HG02610 (cell line): ENCODE measurements at regions not wholly inside any gene's neighbourhood (a gene's known extent, or its start where the extent isn't known, plus 50 kb on each side); places are given as distances from the start of the nearest gene placed in this dataset.

Experiments used
- ATAC-seq: cut with Tn5 transposase; IDR thresholded peaks from one replicate; pipeline ENCODE4 v1.9.1; 2021; ENCODE audit warnings: mild to moderate bottlenecking, moderate library complexity; ENCODE audit not compliant: unreplicated experiment

DNA sequence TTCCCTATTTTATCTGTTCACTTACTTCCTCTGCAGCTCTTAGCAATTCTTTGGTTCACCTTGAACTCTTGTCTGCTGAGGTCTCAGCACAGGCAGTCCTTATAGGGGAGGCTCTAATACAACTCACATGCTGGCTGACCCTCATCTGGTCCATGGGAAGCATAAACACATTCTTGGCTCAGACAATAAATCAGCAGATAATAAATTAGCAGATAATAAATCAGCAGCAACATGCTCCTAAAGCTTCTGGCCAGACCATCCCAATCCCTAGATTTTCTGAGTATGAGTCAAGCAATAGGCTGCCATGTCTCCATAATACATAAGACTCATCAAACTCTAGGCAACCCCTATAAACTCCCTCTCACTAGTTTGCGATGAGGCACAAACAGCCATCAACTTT is 208.6 kb upstream of the STEAP4 start:
- no peak for ATAC-seq

DNA sequence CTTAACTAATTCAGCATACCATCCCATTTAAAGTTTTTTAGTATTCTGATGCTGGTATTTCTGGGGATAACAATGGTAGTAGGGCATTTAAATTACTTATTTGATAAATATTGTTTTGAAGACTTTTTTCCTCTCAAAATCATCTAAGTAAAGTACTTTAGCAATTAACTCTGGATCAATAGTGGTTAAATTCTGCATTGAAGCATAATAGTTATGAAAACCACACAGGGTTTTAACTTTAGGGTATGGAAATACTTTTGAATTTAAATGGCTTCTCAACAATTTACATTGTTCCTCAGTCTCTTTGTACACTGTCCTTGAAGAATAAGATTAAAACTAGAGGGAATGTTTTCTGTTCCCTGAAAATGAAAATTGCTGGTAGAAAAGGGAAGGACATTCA is 202.6 kb upstream of the STEAP4 start:
- ATAC-seq = no peak

DNA sequence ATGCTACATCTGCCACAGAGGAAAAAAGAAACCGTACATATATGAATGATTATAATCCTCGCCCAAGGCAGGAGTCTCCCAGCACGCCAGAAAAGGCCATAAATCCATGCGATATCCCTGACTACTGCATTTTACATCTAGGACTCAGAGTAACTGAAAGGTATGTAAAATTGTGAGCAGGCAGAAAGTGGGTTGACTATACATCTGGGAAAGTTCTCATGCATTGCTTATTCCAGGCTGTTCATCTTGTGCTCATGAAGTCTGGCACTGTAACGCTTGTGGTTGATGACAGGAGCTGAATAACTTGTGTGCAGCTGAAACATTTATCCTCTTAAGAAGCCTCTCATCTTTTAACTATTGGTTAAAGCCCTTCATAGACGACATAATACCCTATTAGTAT is 193.4 kb upstream of the STEAP4 start:
- no peak for ATAC-seq

GRCh38 chr7:88495881-88496725 is 189.4 kb upstream of the STEAP4 start:
- no peak for ATAC-seq

GRCh38 chr7:88492153-88492552 is 185.5 kb upstream of the STEAP4 start:
- ATAC-seq = no peak

GRCh38 chr7:88490874-88491273 is 184.2 kb upstream of the STEAP4 start:
- no peak for ATAC-seq

DNA sequence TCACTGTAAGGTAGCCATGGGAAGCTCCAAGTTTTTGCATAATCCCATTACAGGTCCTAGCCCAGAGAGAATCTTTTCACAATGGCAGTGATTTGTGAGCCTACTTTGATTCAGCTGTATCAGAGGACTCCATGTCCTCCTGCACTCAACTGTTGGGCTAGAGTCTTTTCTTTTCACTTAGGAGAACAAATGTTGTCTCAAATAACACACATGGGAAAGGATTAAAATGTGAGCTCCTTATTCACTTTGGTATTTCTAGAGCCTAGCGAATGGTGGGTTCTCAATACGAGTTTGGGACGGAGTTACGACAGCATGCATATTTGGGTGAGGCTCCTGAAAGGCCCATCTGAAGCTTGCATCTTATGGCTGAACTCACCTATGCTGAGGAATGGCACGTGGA is 183.5 kb upstream of the STEAP4 start:
- no peak for ATAC-seq

DNA sequence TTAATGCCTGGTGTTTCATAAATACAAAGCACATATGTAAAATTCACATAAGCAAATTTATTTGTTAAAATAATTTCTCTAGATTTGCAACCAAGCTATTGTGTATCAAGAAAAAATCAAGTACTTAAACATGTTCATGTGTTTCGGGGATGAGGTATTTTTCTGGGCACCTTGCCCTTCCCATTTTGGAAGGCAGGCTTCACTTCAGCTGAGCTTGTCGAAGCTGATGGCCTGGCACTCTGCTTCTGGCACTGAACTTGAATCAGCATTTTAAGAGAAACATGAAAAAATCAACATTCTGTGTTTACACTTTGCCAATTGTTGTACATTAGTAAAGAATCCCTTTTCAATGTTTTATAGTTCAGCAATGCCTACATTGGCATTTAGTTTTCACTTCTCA is 179.1 kb upstream of the STEAP4 start:
- ATAC-seq = no peak

DNA sequence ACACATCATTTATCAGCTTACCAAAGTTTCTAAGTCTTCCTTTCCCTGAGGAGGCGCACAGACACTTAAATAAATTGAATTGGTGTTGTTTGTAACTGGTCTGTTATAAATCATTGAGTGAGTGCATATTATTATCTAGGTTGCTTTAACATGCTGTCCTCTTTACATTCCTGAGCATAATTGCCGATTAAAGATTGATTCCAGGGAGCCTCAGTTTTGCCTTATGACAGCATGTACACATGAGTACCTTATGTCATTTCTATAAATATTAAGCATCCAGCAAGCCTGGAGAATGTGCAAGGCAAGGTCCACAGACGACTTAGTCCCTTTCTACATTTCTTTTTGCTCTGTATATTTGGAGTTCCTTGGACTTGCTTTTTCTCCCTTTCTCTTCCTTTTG is 177.9 kb upstream of the STEAP4 start:
- ATAC-seq = no peak

DNA sequence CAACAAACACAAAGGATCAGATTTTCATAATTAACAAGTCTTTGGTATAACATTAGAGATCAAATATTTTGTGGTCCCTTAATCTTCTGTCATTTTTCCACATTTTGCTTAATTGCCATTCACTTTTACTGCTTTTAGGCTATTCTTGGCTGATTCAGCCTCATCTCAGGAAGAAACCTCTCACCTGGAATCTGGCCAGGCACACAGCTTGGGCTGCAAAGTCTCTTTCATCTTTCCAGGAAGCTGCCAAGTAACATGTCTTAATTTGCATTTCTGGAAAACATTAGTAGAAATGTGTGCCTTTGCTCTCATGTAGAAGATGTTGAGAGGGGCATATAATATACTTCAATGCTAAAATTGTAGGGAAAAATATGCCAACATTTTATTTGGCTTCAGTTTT is 174.2 kb upstream of the STEAP4 start:
- ATAC-seq = no peak

GRCh38 chr7:88480271-88480670 is 173.6 kb upstream of the STEAP4 start:
- ATAC-seq = no peak

DNA sequence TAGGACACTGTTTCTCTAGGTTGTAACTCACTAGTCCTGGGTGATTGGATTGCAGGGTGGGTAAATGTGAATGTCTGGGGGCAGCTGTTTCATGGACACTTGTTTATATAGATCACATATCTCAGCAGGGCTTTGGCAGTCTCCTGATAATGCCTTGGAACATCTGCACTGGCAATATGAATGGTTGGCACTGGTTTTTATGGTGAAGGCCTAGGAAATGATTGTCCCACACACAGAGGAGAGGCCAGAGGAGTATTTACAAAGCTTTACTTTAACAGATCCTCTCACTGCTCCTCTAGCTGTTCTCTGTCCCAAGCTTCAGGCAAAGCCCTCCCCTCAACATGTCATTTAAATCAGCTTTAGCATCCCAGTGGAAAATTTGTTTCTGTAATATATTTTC is 171.3 kb upstream of the STEAP4 start:
- ATAC-seq = no peak

DNA sequence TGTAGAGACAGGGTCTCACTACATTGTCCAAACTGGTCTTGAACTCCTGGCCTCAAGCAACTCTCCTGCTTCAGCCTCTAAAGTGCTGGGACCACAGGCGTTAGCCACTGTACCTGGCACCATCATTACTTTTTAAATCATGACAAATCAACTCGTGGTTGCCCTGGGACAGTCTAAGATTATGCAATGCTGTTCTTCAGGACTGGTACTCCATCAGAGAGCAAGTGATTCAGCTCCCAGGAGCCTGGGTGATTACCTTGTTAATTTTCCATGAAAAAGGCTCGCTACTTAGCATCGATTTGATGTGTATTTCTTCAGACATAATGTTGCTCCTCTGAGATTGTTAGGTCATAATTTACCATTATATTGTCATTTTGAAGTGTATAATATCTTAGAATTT is 158.9 kb upstream of the STEAP4 start:
- ATAC-seq = no peak

DNA sequence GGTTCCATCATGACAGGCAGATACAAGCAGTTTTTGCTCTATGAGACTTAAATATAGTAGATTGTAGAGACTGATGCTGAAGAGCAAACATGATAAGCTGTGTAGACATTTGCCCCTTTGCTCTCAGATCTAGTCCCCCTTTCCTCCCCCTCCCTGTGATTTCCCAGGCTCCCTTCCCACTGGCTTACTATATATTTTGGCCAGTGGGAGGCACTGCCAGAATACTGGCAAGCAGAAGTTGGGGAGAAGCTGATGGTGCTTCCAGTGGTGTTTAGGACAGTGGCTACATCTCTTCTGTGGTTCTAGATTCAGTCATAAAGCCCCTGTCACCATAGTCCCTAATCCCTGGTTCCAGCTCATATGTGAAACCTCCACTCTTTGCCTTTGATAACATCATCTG is 156.1 kb upstream of the STEAP4 start:
- no peak for ATAC-seq

DNA sequence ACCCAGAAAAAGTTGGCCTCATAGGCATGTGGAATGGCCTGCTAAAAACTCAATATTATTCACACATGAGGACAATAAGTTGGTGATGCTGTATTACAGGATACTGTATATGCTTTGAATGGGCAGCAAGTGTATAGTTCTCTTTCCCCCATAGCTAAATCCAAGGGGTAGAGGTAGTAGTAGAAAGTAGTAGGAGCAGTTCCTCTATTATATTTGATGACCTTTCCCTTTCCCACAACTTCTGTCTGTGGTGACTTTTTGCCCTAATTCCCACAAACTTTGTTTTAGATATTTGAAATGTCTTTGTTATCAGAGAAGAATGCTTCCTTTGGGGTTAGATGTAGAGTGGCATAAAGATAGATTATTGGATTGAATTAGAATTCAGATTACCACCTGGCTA is 154.0 kb upstream of the STEAP4 start:
- no peak for ATAC-seq

GRCh38 chr7:88458946-88459345 is 152.3 kb upstream of the STEAP4 start:
- no peak for ATAC-seq

GRCh38 chr7:88458279-88458678 is 151.6 kb upstream of the STEAP4 start:
- no peak for ATAC-seq

- ATAC-seq = no peak
These were observed 150.6 kb upstream of the STEAP4 start for GRCh38 chr7:88457320-88457719.

DNA sequence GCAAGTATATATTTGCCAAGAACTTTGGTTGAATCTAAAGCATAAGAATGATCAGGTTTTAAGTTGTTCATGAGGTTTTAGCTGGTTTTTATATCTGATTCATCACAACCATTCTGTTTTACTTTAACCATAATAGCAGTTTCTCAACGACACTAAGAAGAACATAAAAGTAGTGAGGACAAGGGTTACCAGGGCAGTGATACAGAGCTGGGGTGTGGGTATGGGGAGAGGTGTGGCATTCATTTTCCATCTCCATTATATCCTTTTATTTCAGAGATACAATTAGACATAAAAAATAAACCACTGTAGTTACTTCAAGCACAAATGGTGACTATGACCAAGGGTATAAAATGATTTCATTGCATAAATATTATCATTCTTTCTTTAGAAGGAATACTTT is 149.8 kb upstream of the STEAP4 start:
- ATAC-seq = no peak

GRCh38 chr7:88455696-88456095 is 149.0 kb upstream of the STEAP4 start:
- ATAC-seq = no peak

DNA sequence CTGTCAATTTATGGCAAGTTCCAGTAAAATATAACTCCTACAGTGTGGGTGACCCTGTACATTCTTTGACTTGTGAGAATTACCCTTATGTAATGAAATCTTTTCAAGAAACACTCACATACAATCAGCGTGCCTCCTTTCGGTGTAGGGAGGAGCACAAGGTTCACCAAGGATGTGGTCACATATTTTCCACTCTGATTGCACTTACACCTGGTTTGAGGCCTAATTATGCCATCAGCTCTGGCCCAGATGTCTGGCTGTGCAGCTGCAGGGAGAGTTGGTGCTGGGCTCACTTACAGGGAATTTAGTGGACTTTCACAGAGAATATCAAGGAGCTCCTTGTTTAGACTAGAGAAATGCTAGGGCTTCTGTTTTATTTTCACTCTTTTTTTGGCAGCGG is 146.0 kb upstream of the STEAP4 start:
- ATAC-seq = no peak

DNA sequence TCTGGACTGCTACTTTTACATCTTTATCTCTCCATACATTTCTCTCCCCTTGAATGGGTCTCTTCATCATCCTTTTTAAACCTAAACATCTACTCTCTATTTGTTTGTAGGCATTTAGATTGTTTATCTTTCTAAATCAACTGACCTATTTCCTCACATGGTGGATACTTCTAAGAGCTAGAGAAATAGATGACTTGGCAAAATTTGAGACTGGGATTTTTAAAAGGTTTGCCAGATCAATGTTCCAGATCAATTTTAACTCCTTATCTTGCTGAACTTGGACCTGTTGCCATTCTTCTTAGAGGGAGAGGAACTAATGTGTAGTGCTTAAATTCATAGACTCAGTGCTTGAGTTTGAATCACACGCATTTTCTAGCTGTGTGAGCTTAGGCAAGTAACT is 144.2 kb upstream of the STEAP4 start:
- no peak for ATAC-seq

- ATAC-seq = no peak
These were observed 142.7 kb upstream of the STEAP4 start for GRCh38 chr7:88449410-88449809.
